Fibroblast of lung (primary cell): ENCODE measurements at regions not wholly inside any gene's neighbourhood (a gene's known extent, or its start where the extent isn't known, plus 50 kb on each side); places are given as distances from the start of the nearest gene placed in this dataset.
A peak's percentile ranks its signal among the peaks of the same experiment; 100 is the strongest.

Source experiments
- DNase-seq, 2 donors: peaks; one replicate each; pipeline versions ENCODE4 v3.0.0 to v3.0.0-alpha.2; 2010; ENCODE audit warnings: low read depth in 2 of 2
- H2AFZ ChIP-seq: 2 replicates; pipeline ENCODE4 v1.5.1; 2012; ENCODE audit warnings: low read length, control low read depth, inconsistent platforms
- H3K27ac ChIP-seq: 2 replicates; pipeline ENCODE4 v1.5.1; 2011; ENCODE audit warnings: low read length, control low read depth; ENCODE audit not compliant: insufficient read depth
- H3K27me3 ChIP-seq: 2 replicates; pipeline ENCODE4 v1.5.1; 2011; ENCODE audit warnings: mild to moderate bottlenecking, low read length; ENCODE audit not compliant: control insufficient read depth, insufficient read depth
- H3K36me3 ChIP-seq: 2 replicates; pipeline ENCODE4 v1.5.1; 2011; ENCODE audit warnings: low read length; ENCODE audit not compliant: control insufficient read depth, insufficient read depth
- H3K4me1 ChIP-seq: 2 replicates; pipeline ENCODE4 v1.5.1; 2011; ENCODE audit warnings: low read length; ENCODE audit not compliant: control insufficient read depth, insufficient read depth; ENCODE audit errors: extremely low read depth
- H3K4me2 ChIP-seq: 2 replicates; pipeline ENCODE4 v1.5.1; 2011; ENCODE audit warnings: low read length, control low read depth; ENCODE audit not compliant: insufficient read depth; ENCODE audit errors: extremely low read depth
- H3K4me3 ChIP-seq, 4 experiments: fragments of 200-600 bp in 1 of 4; sonication (generic) in 1 of 4; replicated peaks in 1 of 4; 2 replicates each; pipeline ENCODE4 v1.5.1; 2011 to 2016; ENCODE audit warnings: low read length in 4 of 4, low read depth in 3 of 4, mild to moderate bottlenecking in 3 of 4, control low read depth in 2 of 4, inconsistent platforms in 1 of 4, mixed read lengths in 1 of 4; ENCODE audit not compliant: insufficient read depth in 1 of 4; ENCODE audit errors: control extremely low read depth in 1 of 4
- H3K79me2 ChIP-seq: 2 replicates; pipeline ENCODE4 v1.5.1; 2012; ENCODE audit warnings: mild to moderate bottlenecking, low read length, inconsistent platforms; ENCODE audit not compliant: control insufficient read depth, insufficient read depth
- H3K9ac ChIP-seq: 2 replicates; pipeline ENCODE4 v1.5.1; 2011; ENCODE audit warnings: mild to moderate bottlenecking, low read length, control low read depth; ENCODE audit not compliant: insufficient read depth
- H3K9me3 ChIP-seq: 2 replicates; pipeline ENCODE4 v1.5.1; 2012; ENCODE audit warnings: low read depth, low read length; ENCODE audit not compliant: control insufficient read depth, insufficient read depth
- H4K20me1 ChIP-seq: 2 replicates; pipeline ENCODE4 v1.5.1; 2011; ENCODE audit warnings: low read length; ENCODE audit not compliant: control insufficient read depth, insufficient read depth; ENCODE audit errors: extremely low read depth
- CTCF ChIP-seq, 2 donors: IDR thresholded peaks in 1 of 2; conservative IDR thresholded peaks in 1 of 2; 1 replicate in 1 of 2; 2 replicates in 1 of 2; pipeline ENCODE4 v1.5.1; 2011 to 2012; ENCODE audit warnings: low read length in 2 of 2, control low read depth in 1 of 2, inconsistent platforms in 1 of 2, low read depth in 1 of 2, mild to moderate bottlenecking in 1 of 2
- EZH2 ChIP-seq: IDR thresholded peaks from 2 replicates; pipeline ENCODE4 v1.5.1; 2012; ENCODE audit warnings: low read length, control low read depth, mild to moderate bottlenecking; ENCODE audit errors: missing control alignments

GRCh38 chr2:160952464-160953254 is 207.6 kb upstream of the TANK start:
- Histone ChIP-seq H3K79me2 (no peaks in the 10 kb centered on the region), H3K4me1 (peaks cover 3% of the 10 kb centered on the region), H3K4me2 (peak overlapping the region; percentile 53), H3K27me3 (no peaks in the 10 kb centered on the region), H3K27ac (peak overlapping the region; percentile 30), H2AFZ (peak overlapping the region; percentile 78), H4K20me1 (no peaks in the 10 kb centered on the region), H3K4me3 (peak overlapping the region; percentile 26 to 44 (median 37)), H3K9ac (no peak overlapping the region), H3K36me3 (no peaks in the 10 kb centered on the region), H3K9me3 (no peaks in the 10 kb centered on the region)
- no peak for TF ChIP-seq CTCF (conservative IDR thresholded peaks at IDR 0.05 in 1 of 2, IDR thresholded peaks at IDR 0.05 in 1 of 2; ENCODE audit: low read depth in 1 of 2, low read length in 2 of 2)
- no peak for TF ChIP-seq EZH2
- peak; percentile 71 to 79 for DNase-seq

DNA sequence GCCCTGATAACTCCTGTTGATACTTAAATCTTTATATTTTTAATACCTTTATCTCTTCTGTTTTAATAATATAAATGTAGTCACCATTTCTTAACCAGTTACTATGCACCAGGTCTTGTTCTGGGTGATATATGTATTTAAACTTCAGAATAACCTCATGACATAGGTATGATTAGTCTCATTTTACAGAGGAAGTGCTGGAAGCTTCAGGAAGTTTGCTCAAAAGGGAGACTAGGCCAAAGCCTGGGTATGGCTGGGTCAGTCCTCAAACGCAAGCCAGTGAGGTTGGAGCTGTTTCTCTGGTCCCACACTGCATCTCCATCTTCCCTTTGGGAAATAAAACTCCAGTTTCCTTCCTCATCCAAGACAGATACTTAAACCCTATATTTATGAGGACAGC is 204.7 kb upstream of the TANK start:
- TF ChIP-seq EZH2: no peak
- no peak for TF ChIP-seq CTCF (conservative IDR thresholded peaks at IDR 0.05 in 1 of 2, IDR thresholded peaks at IDR 0.05 in 1 of 2; ENCODE audit: low read depth in 1 of 2, low read length in 2 of 2)
- Histone ChIP-seq H3K27ac (no peak overlapping the region), H3K9me3 (no peaks in the 10 kb centered on the region), H3K9ac (no peak overlapping the region), H3K4me3 (no peak overlapping the region), H4K20me1 (no peaks in the 10 kb centered on the region), H2AFZ (no peak overlapping the region), H3K4me1 (peaks cover 3% of the 10 kb centered on the region), H3K27me3 (no peaks in the 10 kb centered on the region), H3K79me2 (no peaks in the 10 kb centered on the region), H3K4me2 (no peak overlapping the region), H3K36me3 (no peaks in the 10 kb centered on the region)
- DNase-seq: no peak

DNA sequence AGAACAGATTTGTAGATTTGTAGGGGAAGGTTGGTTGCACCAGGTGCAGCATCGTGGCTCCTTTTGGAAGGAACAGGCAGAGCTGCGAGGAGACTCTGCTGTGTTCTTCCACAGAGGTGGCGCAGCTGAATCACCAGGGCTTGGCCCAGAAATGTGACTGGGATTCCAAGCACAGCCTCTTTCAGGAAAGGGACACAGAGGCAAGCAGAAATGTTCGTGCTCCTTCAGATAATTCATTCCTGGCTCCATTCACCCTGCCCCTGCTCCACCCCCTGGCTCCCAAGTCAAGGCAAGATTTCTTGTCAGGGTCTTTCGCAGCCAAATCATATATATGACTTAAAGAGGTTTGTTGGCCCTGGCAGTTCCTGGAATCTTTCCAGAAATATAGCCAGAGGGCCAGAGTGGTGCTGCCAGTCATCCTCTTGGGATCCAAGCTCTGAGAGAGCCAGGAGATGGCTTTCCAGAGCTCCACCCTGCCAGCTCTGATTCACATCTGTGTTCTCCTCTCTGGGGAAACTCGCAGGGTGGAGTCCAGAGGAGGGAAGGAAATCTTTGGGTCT is 203.9 kb upstream of the TANK start:
- no peaks in the 10 kb centered on the region for H3K79me2 ChIP-seq
- no peak overlapping the region for H3K4me2 ChIP-seq
- no peaks in the 10 kb centered on the region for H3K9me3 ChIP-seq
- H4K20me1 ChIP-seq: no peaks in the 10 kb centered on the region
- H3K4me1 ChIP-seq: peaks cover 3% of the 10 kb centered on the region
- no peak overlapping the region for H3K27ac ChIP-seq
- no peak overlapping the region for H3K4me3 ChIP-seq
- no peaks in the 10 kb centered on the region for H3K36me3 ChIP-seq
- no peak for DNase-seq
- no peak overlapping the region for H3K9ac ChIP-seq
- H3K27me3 ChIP-seq: no peaks in the 10 kb centered on the region
- H2AFZ ChIP-seq: no peak overlapping the region
- no peak for TF ChIP-seq EZH2
- TF ChIP-seq CTCF (conservative IDR thresholded peaks at IDR 0.05 in 1 of 2, IDR thresholded peaks at IDR 0.05 in 1 of 2; ENCODE audit: low read depth in 1 of 2, low read length in 2 of 2): no peak
